Smooth muscle cell (in vitro differentiated cells): ENCODE measurements at regions not wholly inside any gene's neighbourhood (a gene's known extent, or its start where the extent isn't known, plus 50 kb on each side); places are given as distances from the start of the nearest gene placed in this dataset.

ENCODE experiments used
- DNase-seq: peaks from one replicate; lab custom pipeline; 2025; ENCODE audit not compliant: unreplicated experiment; lab: John Stamatoyannopoulos, UW
- H2AFZ ChIP-seq: fragments of 200-600 bp; sonication (generic); 2 replicates; pipeline ENCODE4 v1.6.0; 2016; ENCODE audit warnings: antibody characterized with exemption, low read depth, mild to moderate bottlenecking
- H3F3A ChIP-seq: fragments of 200-600 bp; sonication (generic); 2 replicates; pipeline ENCODE4 v1.6.0; 2017; ENCODE audit warnings: antibody characterized with exemption, low read depth
- H3K27ac ChIP-seq: fragments of 200-600 bp; sonication (generic); 2 replicates; pipeline ENCODE4 v1.5.1; 2016; ENCODE audit warnings: low read depth, mild to moderate bottlenecking
- H3K27me3 ChIP-seq: fragments of 200-600 bp; sonication (generic); 2 replicates; pipeline ENCODE4 v1.6.1; 2016; ENCODE audit warnings: low read depth, mild to moderate bottlenecking
- H3K36me3 ChIP-seq: fragments of 200-600 bp; sonication (generic); 2 replicates; pipeline ENCODE4 v1.5.1; 2016; ENCODE audit warnings: low read depth
- H3K4me1 ChIP-seq: fragments of 200-600 bp; sonication (generic); 2 replicates; pipeline ENCODE4 v1.5.1; 2016; ENCODE audit warnings: low read depth
- H3K4me2 ChIP-seq: fragments of 200-600 bp; sonication (generic); 2 replicates; pipeline ENCODE4 v1.6.0; 2016; ENCODE audit warnings: mild to moderate bottlenecking
- H3K4me3 ChIP-seq: fragments of 200-600 bp; sonication (generic); 2 replicates; pipeline ENCODE4 v1.5.1; 2016; ENCODE audit warnings: mild to moderate bottlenecking
- H3K79me2 ChIP-seq: fragments of 200-600 bp; sonication (generic); 2 replicates; pipeline ENCODE4 v1.6.0; 2016; ENCODE audit warnings: low read depth, mild to moderate bottlenecking
- H3K9ac ChIP-seq: fragments of 200-600 bp; sonication (generic); 2 replicates; pipeline ENCODE4 v1.6.0; 2016; ENCODE audit warnings: low read depth
- H3K9me3 ChIP-seq: fragments of 200-600 bp; sonication (generic); replicated peaks from 2 replicates; pipeline ENCODE4 v1.5.1; 2016; ENCODE audit warnings: low read depth
- H4K20me1 ChIP-seq: fragments of 200-600 bp; sonication (generic); 2 replicates; pipeline ENCODE4 v1.6.0; 2016; ENCODE audit warnings: low read depth
- WGBS: methylation state at CpG from one replicate; pipeline ENCODE4 v1.1.7; 2016; ENCODE audit warnings: low lambda C conversion rate; 5-methylcytosine and 5-hydroxymethylcytosine counted together
- TF ChIP-seq, protein P1 (sequence below): fragments of 200-600 bp; sonication (generic); IDR thresholded peaks from 2 replicates; pipeline ENCODE4 v1.5.1; 2017; ENCODE audit warnings: borderline replicate concordance, mild to moderate bottlenecking, antibody characterized with exemption; ENCODE audit not compliant: insufficient read depth, poor library complexity, severe bottlenecking

DNA sequence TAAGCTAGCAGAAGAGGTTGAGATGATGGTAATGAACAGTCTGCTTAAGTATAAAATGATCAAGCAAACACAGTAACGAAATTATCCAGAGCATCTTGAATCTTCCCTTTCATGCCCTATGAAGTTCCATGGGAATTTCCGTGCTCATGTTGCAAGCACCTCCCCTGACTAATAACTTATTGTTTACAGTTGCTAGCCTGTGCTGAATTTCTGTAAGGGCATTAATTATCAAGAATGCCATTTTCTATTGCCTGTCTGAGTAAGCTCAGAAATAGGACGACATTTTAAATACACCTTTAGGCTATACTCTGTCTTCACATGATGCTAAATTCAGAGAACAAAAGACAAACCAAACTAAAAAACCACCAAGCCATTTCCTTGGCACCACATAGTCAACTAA, 257.5 kb upstream of the LRTM1 start:
- peak overlapping the region; percentile 18 for H3K4me2 ChIP-seq
- peaks cover 4% of the 10 kb centered on the region for H3F3A ChIP-seq
- H3K36me3 ChIP-seq: no peaks in the 10 kb centered on the region
- no peaks in the 10 kb centered on the region for H3K9me3 ChIP-seq
- no peak overlapping the region for H3K4me3 ChIP-seq
- peaks cover 14% of the 10 kb centered on the region for H3K4me1 ChIP-seq
- no peak overlapping the region for H3K9ac ChIP-seq
- TF ChIP-seq, protein P1, sequence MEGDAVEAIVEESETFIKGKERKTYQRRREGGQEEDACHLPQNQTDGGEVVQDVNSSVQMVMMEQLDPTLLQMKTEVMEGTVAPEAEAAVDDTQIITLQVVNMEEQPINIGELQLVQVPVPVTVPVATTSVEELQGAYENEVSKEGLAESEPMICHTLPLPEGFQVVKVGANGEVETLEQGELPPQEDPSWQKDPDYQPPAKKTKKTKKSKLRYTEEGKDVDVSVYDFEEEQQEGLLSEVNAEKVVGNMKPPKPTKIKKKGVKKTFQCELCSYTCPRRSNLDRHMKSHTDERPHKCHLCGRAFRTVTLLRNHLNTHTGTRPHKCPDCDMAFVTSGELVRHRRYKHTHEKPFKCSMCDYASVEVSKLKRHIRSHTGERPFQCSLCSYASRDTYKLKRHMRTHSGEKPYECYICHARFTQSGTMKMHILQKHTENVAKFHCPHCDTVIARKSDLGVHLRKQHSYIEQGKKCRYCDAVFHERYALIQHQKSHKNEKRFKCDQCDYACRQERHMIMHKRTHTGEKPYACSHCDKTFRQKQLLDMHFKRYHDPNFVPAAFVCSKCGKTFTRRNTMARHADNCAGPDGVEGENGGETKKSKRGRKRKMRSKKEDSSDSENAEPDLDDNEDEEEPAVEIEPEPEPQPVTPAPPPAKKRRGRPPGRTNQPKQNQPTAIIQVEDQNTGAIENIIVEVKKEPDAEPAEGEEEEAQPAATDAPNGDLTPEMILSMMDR: no peak
- peak overlapping the region; percentile 22 for H3K27ac ChIP-seq
- no peaks in the 10 kb centered on the region for H4K20me1 ChIP-seq
- H3K79me2 ChIP-seq: no peaks in the 10 kb centered on the region
- H3K27me3 ChIP-seq: no peaks in the 10 kb centered on the region
- WGBS: 46% methylated on average over 3 of the region's 3 CpGs
- no peak for DNase-seq
- H2AFZ ChIP-seq: no peak overlapping the region

DNA sequence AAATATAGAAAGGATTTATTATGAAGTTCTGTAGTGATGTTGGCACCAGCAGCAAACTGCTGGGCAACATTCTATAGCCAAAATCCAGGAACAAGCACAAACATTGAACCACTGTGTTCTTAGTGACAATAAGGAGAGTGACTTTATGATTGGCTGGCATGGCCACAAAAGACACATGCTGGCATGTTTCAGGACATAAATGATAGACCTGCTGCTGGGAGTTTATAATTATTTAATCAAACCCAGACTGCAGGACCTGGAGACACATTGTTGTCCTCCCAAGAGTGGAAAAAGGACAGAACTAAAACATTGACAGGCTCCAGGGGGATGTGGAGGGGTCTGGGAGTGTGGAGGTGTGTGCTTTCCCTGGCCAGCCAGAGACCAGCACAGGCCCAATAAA, 255.3 kb upstream of the LRTM1 start:
- no peaks in the 10 kb centered on the region for H3K9me3 ChIP-seq
- no peaks in the 10 kb centered on the region for H3K79me2 ChIP-seq
- H3K27me3 ChIP-seq: no peaks in the 10 kb centered on the region
- H3K4me2 ChIP-seq: no peak overlapping the region
- TF ChIP-seq, protein P1: no peak
- DNase-seq: no peak
- no peak overlapping the region for H3K9ac ChIP-seq
- H3K27ac ChIP-seq: no peak overlapping the region
- no peak overlapping the region for H3K4me3 ChIP-seq
- H3F3A ChIP-seq: no peaks in the 10 kb centered on the region
- H3K36me3 ChIP-seq: no peaks in the 10 kb centered on the region
- no peaks in the 10 kb centered on the region for H4K20me1 ChIP-seq
- no peaks in the 10 kb centered on the region for H3K4me1 ChIP-seq
- no peak overlapping the region for H2AFZ ChIP-seq

DNA sequence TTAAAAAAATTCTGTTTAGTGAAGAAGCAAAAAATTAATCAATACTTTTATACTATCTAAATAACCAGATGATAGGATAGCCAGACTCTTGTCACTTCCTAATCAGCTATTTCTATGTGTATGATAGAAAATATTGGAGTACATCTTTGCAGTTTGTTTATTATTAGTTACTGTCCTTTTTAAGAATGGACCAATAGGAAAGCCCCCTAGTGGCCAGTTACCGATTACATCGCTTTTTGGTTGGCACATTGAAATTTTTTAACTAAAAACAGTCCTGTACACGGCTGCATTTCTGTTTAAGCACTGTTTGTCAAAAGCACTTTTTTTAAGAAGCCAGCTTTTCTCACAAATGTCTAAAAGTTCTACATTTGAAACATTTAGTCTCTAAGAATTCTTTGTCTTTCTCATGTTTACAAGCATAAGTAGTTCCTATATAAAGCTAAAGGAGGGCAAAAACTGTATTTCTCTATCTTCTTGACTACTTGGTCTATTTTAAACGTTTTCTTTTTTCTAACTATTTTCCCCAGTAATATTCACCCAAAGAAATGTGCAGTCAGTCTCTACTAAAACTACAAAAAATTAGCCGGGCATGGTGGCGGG, 253.2 kb upstream of the LRTM1 start:
- DNase-seq: no peak
- WGBS: 42% methylated on average over 6 of the region's 6 CpGs

DNA sequence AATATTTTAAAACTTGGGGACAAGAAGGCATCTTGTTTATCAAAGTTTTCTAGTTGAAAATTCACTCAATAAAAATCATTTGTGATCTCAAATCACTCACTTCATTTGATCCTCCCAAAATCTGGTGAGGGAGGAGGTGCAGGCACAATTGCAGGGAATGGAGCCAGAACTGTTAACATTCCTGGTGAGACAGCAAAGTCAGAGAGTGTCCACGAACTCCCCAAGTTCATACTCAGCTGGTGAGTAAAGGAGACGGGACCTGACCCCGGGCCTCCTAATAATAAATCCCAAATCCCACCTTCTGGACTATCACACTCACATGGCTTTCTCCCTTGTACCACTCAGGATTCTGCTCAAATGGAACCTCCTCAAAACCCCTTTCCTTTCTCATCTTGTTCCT, 252.3 kb upstream of the LRTM1 start:
- Histone ChIP-seq H3K36me3 (no peaks in the 10 kb centered on the region), H3K4me3 (no peak overlapping the region), H3K9ac (no peak overlapping the region), H2AFZ (no peak overlapping the region), H3F3A (no peaks in the 10 kb centered on the region), H3K4me2 (no peak overlapping the region), H3K4me1 (no peaks in the 10 kb centered on the region), H4K20me1 (no peaks in the 10 kb centered on the region), H3K9me3 (no peaks in the 10 kb centered on the region), H3K79me2 (no peaks in the 10 kb centered on the region), H3K27ac (no peak overlapping the region), H3K27me3 (no peaks in the 10 kb centered on the region)
- TF ChIP-seq, protein P1: no peak
- DNase-seq: no peak
- 93% methylated on average over 3 of the region's 3 CpGs for WGBS

More for the DNA sequence above, 253.2 kb upstream of the LRTM1 start:
- TF ChIP-seq, protein P1: peak; percentile 86
- H3K27me3 ChIP-seq: no peaks in the 10 kb centered on the region
- no peaks in the 10 kb centered on the region for H3K9me3 ChIP-seq
- no peaks in the 10 kb centered on the region for H4K20me1 ChIP-seq
- no peaks in the 10 kb centered on the region for H3K79me2 ChIP-seq
- H3F3A ChIP-seq: no peaks in the 10 kb centered on the region
- no peak overlapping the region for H3K9ac ChIP-seq
- H3K27ac ChIP-seq: no peak overlapping the region
- no peaks in the 10 kb centered on the region for H3K36me3 ChIP-seq
- no peak overlapping the region for H3K4me2 ChIP-seq
- no peak overlapping the region for H2AFZ ChIP-seq
- no peaks in the 10 kb centered on the region for H3K4me1 ChIP-seq
- no peak overlapping the region for H3K4me3 ChIP-seq
